ENCODE measurements at regions not wholly inside any gene's neighbourhood (a gene's known extent, or its start where the extent isn't known, plus 50 kb on each side); places are given as distances from the start of the nearest gene placed in this dataset.

DNA sequence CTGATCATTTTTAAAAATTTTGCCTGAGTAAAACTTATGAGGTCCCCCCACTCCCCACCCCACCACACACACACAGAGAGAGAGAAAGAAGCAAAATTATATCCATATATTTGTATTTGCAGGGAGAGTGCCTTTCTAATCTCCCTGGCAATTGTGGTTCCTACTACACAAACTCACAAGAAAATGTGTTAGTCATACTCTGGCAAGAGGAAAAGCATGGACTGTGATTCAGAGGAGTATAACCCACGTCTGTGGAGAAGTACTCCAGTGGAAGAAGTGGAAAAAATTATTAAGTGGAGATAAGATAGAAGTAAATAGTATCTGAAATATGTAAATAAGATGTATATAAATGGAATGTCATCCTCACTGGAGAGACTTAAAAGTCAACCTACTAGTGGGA is 114.0 kb downstream of the DSEL start:
- no peaks in the 10 kb centered on the region for H3K4me1 Mint-ChIP-seq
- peaks cover 0 to 3% (median 0%) of the 10 kb centered on the region in 7 donors for H3K9me3 Mint-ChIP-seq
- peaks cover 0 to 1% (median 0%) of the 10 kb centered on the region in 3 donors for H3K27me3 Mint-ChIP-seq (ENCODE audit: low read depth in 3 of 3)
- Histone ChIP-seq H3K9ac (ENCODE audit: insufficient read depth, low read length, poor library complexity, severe bottlenecking) (no peak overlapping the region), H3K27me3 (ENCODE audit: control insufficient read depth in 2 of 2, insufficient read depth in 2 of 2, low read length in 2 of 2) (no peaks in the 10 kb centered on the region), H3K9me3 (replicated peaks in 1 of 2; ENCODE audit: control insufficient read depth in 1 of 2, insufficient read depth in 1 of 2, low read length in 2 of 2) (no peaks in the 10 kb centered on the region), H3K27ac (ENCODE audit: low read depth in 1 of 2, low read length in 2 of 2) (no peak overlapping the region), H3K4me3 (replicated peaks in 1 of 3; ENCODE audit: low read depth in 2 of 3, low read length in 3 of 3) (no peak overlapping the region), H3K36me3 (replicated peaks in 1 of 2; ENCODE audit: control insufficient read depth in 1 of 2, insufficient read depth in 2 of 2, low read length in 2 of 2) (no peaks in the 10 kb centered on the region), H3K4me2 (replicated peaks; ENCODE audit: extremely low read depth, low read length, poor library complexity, severe bottlenecking) (no peak overlapping the region), H4K20me1 (ENCODE audit: insufficient read depth, low read length) (no peaks in the 10 kb centered on the region), H3K79me2 (ENCODE audit: insufficient read depth, low read length) (no peaks in the 10 kb centered on the region), H2AFZ (ENCODE audit: insufficient read depth, low read depth, low read length, poor library complexity, severe bottlenecking) (no peak overlapping the region), H3K4me1 (ENCODE audit: control insufficient read depth in 1 of 2, insufficient read depth in 2 of 2, low read length in 2 of 2) (no peaks in the 10 kb centered on the region)
- intact Hi-C loops (cut with micrococcal nuclease) = no loop called here
- no CpG with 5 or more reads among the region's 1 CpG for WGBS (ENCODE audit: insufficient coverage)
- H3K36me3 Mint-ChIP-seq = no peaks in the 10 kb centered on the region
- no peak overlapping the region for H3K27ac Mint-ChIP-seq
- TF ChIP-seq, protein P1, sequence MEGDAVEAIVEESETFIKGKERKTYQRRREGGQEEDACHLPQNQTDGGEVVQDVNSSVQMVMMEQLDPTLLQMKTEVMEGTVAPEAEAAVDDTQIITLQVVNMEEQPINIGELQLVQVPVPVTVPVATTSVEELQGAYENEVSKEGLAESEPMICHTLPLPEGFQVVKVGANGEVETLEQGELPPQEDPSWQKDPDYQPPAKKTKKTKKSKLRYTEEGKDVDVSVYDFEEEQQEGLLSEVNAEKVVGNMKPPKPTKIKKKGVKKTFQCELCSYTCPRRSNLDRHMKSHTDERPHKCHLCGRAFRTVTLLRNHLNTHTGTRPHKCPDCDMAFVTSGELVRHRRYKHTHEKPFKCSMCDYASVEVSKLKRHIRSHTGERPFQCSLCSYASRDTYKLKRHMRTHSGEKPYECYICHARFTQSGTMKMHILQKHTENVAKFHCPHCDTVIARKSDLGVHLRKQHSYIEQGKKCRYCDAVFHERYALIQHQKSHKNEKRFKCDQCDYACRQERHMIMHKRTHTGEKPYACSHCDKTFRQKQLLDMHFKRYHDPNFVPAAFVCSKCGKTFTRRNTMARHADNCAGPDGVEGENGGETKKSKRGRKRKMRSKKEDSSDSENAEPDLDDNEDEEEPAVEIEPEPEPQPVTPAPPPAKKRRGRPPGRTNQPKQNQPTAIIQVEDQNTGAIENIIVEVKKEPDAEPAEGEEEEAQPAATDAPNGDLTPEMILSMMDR (IDR thresholded peaks at IDR 0.05) = no peak
- H3K4me3 Mint-ChIP-seq = no peak overlapping the region
- no peak for DNase-seq

DNA sequence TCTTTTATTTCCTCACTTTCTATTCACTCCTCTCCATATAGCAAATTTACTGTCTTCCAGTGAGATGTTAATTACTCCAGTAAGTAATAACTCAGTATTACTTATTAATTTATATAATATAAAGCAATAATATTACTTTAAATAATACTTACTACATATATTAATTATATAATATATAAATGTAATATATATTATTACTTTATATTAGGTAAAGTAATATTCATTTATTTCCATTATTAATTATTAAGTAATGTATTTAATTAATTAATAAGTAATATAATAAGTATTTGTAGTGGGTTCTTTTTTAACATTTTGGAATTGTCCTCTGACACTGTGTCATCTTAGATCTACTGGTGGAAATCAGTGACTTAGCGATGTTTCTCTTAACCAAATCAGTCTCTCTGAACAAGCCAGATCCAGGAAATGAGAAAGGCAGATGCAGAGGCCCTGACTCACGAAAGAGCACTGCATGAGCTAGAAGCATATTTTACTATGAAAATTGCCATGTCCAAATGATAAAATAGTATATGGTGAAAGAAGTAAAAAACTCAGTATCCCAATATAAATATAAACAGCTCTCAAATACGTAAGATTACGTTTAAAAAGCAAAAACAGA is 115.9 kb downstream of the DSEL start:
- H3K79me2 ChIP-seq (ENCODE audit: insufficient read depth, low read length) = no peaks in the 10 kb centered on the region

More for the DNA sequence above, 115.9 kb downstream of the DSEL start:
- TF ChIP-seq, protein P1 (IDR thresholded peaks at IDR 0.05) = no peak
- Histone ChIP-seq H3K9me3 (replicated peaks in 1 of 2; ENCODE audit: control insufficient read depth in 1 of 2, insufficient read depth in 1 of 2, low read length in 2 of 2) (no peaks in the 10 kb centered on the region), H3K27ac (ENCODE audit: low read depth in 1 of 2, low read length in 2 of 2) (no peak overlapping the region), H2AFZ (ENCODE audit: insufficient read depth, low read depth, low read length, poor library complexity, severe bottlenecking) (no peak overlapping the region), H4K20me1 (ENCODE audit: insufficient read depth, low read length) (no peaks in the 10 kb centered on the region), H3K4me2 (replicated peaks; ENCODE audit: extremely low read depth, low read length, poor library complexity, severe bottlenecking) (no peak overlapping the region), H3K27me3 (ENCODE audit: control insufficient read depth in 2 of 2, insufficient read depth in 2 of 2, low read length in 2 of 2) (no peaks in the 10 kb centered on the region), H3K9ac (ENCODE audit: insufficient read depth, low read length, poor library complexity, severe bottlenecking) (no peak overlapping the region), H3K4me1 (ENCODE audit: control insufficient read depth in 1 of 2, insufficient read depth in 2 of 2, low read length in 2 of 2) (no peaks in the 10 kb centered on the region), H3K36me3 (replicated peaks in 1 of 2; ENCODE audit: control insufficient read depth in 1 of 2, insufficient read depth in 2 of 2, low read length in 2 of 2) (no peaks in the 10 kb centered on the region), H3K4me3 (replicated peaks in 1 of 3; ENCODE audit: low read depth in 2 of 3, low read length in 3 of 3) (no peak overlapping the region)
- H3K4me3 Mint-ChIP-seq = no peak overlapping the region
- peaks cover 0 to 3% (median 2%) of the 10 kb centered on the region in 7 donors for H3K9me3 Mint-ChIP-seq
- WGBS (ENCODE audit: insufficient coverage) = no CpG with 5 or more reads among the region's 4 CpGs
- intact Hi-C loops (cut with micrococcal nuclease) = no loop called here
- H3K36me3 Mint-ChIP-seq = no peaks in the 10 kb centered on the region
- DNase-seq = no peak
- H3K4me1 Mint-ChIP-seq = no peaks in the 10 kb centered on the region
- H3K27ac Mint-ChIP-seq = no peak overlapping the region
- peaks cover 0 to 1% (median 0%) of the 10 kb centered on the region in 3 donors for H3K27me3 Mint-ChIP-seq (ENCODE audit: low read depth in 3 of 3)
